ENCODE measurements at regions not wholly inside any gene's neighbourhood (a gene's known extent, or its start where the extent isn't known, plus 50 kb on each side); places are given as distances from the start of the nearest gene placed in this dataset.

GRCh38 chr10:120156614-120157274, 264.2 kb downstream of the SEC23IP start:
- no peak for TF ChIP-seq CTCF (IDR thresholded peaks at IDR 0.05; ENCODE audit: insufficient read depth, low read length)
- no peak for TF ChIP-seq POLR2AphosphoS5 (IDR thresholded peaks at IDR 0.05; ENCODE audit: low read depth)
- no peak for TF ChIP-seq GABPA (IDR thresholded peaks at IDR 0.05; ENCODE audit: low read depth)
- TF ChIP-seq SPI1 (IDR thresholded peaks at IDR 0.05; ENCODE audit: borderline replicate concordance, low read depth) = no peak
- no peak for TF ChIP-seq REST (IDR thresholded peaks at IDR 0.05; ENCODE audit: insufficient replicate concordance, low read depth)
- no peak overlapping the region for H3K27ac ChIP-seq (replicated peaks)
- no peak for DNase-seq (ENCODE audit: low read depth in 1 of 2, low spot score in 1 of 2)

GRCh38 chr10:120161111-120161510, 268.6 kb downstream of the SEC23IP start:
- H3K27ac ChIP-seq (replicated peaks) = no peak overlapping the region
- TF ChIP-seq POLR2AphosphoS5 (IDR thresholded peaks at IDR 0.05; ENCODE audit: low read depth) = no peak
- H3K4me3 ChIP-seq (replicated peaks; ENCODE audit: insufficient read depth, low read length) = no peak overlapping the region
- DNase-seq (ENCODE audit: low read depth in 1 of 2, low spot score in 1 of 2) = no peak
- no peaks in the 10 kb centered on the region for H3K27me3 ChIP-seq (ENCODE audit: insufficient read depth, poor library complexity, severe bottlenecking)

More at GRCh38 chr10:120156614-120157274, 264.2 kb downstream of the SEC23IP start:
- Histone ChIP-seq H3K27me3 (ENCODE audit: insufficient read depth, poor library complexity, severe bottlenecking) (no peaks in the 10 kb centered on the region), H3K4me3 (replicated peaks; ENCODE audit: insufficient read depth, low read length) (no peak overlapping the region)

GRCh38 chr10:120162471-120162870, 269.9 kb downstream of the SEC23IP start:
- TF ChIP-seq POLR2AphosphoS5 (IDR thresholded peaks at IDR 0.05; ENCODE audit: low read depth) (no peak), REST (IDR thresholded peaks at IDR 0.05; ENCODE audit: insufficient replicate concordance, low read depth) (no peak), CTCF (IDR thresholded peaks at IDR 0.05; ENCODE audit: insufficient read depth, low read length) (no peak), SPI1 (IDR thresholded peaks at IDR 0.05; ENCODE audit: borderline replicate concordance, low read depth) (no peak), GABPA (IDR thresholded peaks at IDR 0.05; ENCODE audit: low read depth) (no peak)
- Histone ChIP-seq H3K27ac (replicated peaks) (no peak overlapping the region), H3K4me3 (replicated peaks; ENCODE audit: insufficient read depth, low read length) (no peak overlapping the region), H3K27me3 (ENCODE audit: insufficient read depth, poor library complexity, severe bottlenecking) (no peaks in the 10 kb centered on the region)
- DNase-seq (ENCODE audit: low read depth in 1 of 2, low spot score in 1 of 2) = no peak

- H3K27me3 ChIP-seq (ENCODE audit: insufficient read depth, poor library complexity, severe bottlenecking) = peaks cover 2% of the 10 kb centered on the region
- H3K27ac ChIP-seq (replicated peaks) = no peak overlapping the region
- DNase-seq (ENCODE audit: low read depth in 1 of 2, low spot score in 1 of 2) = no peak
- no peak overlapping the region for H3K4me3 ChIP-seq (replicated peaks; ENCODE audit: insufficient read depth, low read length)
- TF ChIP-seq POLR2AphosphoS5 (IDR thresholded peaks at IDR 0.05; ENCODE audit: low read depth) (no peak), REST (IDR thresholded peaks at IDR 0.05; ENCODE audit: insufficient replicate concordance, low read depth) (no peak), SPI1 (IDR thresholded peaks at IDR 0.05; ENCODE audit: borderline replicate concordance, low read depth) (no peak), CTCF (IDR thresholded peaks at IDR 0.05; ENCODE audit: insufficient read depth, low read length) (no peak), GABPA (IDR thresholded peaks at IDR 0.05; ENCODE audit: low read depth) (no peak)
Measured at GRCh38 chr10:120172356-120172755, 279.8 kb downstream of the SEC23IP start.

All from HL-60 (cell line).